HUES48 (cell line): ENCODE measurements at regions not wholly inside any gene's neighbourhood (a gene's known extent, or its start where the extent isn't known, plus 50 kb on each side); places are given as distances from the start of the nearest gene placed in this dataset.

ENCODE experiments used
- H3K27ac ChIP-seq: one replicate; pipeline ENCODE4 v1.7.0; 2013; ENCODE audit warnings: low read depth, low read length, inconsistent platforms
- H3K27me3 ChIP-seq: 2 replicates; pipeline ENCODE4 v1.6.1; 2013; ENCODE audit warnings: mild to moderate bottlenecking, low read length; ENCODE audit not compliant: control insufficient read depth, insufficient read depth
- H3K36me3 ChIP-seq: 2 replicates; pipeline ENCODE4 v1.6.1; 2013; ENCODE audit warnings: low read length; ENCODE audit not compliant: control insufficient read depth, insufficient read depth
- H3K4me1 ChIP-seq: 2 replicates; pipeline ENCODE4 v1.6.1; 2013; ENCODE audit warnings: mild to moderate bottlenecking, low read length; ENCODE audit not compliant: control insufficient read depth, insufficient read depth
- H3K4me3 ChIP-seq: 2 replicates; pipeline ENCODE4 v1.5.1; 2013; ENCODE audit warnings: mild to moderate bottlenecking, low read depth, low read length
- H3K9ac ChIP-seq: 2 replicates; pipeline ENCODE4 v1.6.1; 2013; ENCODE audit warnings: mild to moderate bottlenecking, low read depth, low read length, moderate library complexity
- H3K9me3 ChIP-seq: 2 replicates; pipeline ENCODE4 v1.6.1; 2013; ENCODE audit warnings: low read length; ENCODE audit not compliant: control insufficient read depth, insufficient read depth

GRCh38 chr2:150371044-150371818, 116.2 kb downstream of the RND3 start:
- H3K27ac ChIP-seq = no peak overlapping the region
- H3K4me3 ChIP-seq = no peak overlapping the region
- H3K9ac ChIP-seq = no peak overlapping the region
- H3K36me3 ChIP-seq = no peaks in the 10 kb centered on the region
- H3K9me3 ChIP-seq = no peaks in the 10 kb centered on the region; the same call in 1 of the 2 replicates
- no peaks in the 10 kb centered on the region for H3K27me3 ChIP-seq
- H3K4me1 ChIP-seq = no peaks in the 10 kb centered on the region; the same call in 1 of the 2 replicates

DNA sequence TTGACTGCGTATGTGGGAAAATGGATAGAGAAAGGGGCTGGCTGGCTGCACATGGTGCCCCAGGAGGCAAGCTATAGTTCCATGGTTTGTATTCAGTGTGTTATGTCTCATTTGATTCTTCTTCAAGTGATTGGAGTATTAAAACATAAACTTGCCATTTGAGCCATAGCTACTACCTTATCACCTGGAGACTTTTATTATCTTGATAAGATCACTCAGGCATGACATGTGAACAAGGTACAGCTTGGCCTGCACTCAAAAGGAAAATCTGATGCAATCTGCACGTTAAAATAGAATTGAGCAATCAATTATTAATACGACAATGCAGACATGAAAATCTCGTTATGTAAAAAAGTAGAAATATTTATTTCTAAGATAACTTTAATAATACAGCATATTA, 116.9 kb downstream of the RND3 start:
- H3K4me3 ChIP-seq = no peak overlapping the region
- H3K9me3 ChIP-seq = no peaks in the 10 kb centered on the region; the same call in 1 of the 2 replicates
- no peak overlapping the region for H3K9ac ChIP-seq

DNA sequence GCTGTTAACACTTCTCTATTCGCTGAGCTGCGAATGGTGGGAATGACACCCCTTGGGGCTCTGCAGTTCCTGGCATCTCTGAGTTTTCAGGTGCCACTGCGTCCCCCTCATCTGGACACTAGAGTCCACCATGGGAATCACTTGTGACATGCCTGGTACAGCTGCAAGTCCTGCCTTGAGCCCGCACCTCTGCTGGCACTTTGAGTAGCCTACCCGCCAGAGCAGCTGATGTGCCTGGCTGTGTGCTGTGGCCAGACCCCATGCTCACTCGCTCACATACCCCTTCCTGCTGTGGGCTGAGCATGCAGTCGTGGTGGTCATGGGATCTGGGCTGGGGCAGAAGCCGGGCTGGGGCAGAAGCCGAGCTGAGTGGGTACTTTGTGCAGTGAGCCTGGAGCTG, 117.6 kb downstream of the RND3 start:
- H3K9me3 ChIP-seq = no peaks in the 10 kb centered on the region; the same call in 1 of the 2 replicates
- no peaks in the 10 kb centered on the region for H3K27me3 ChIP-seq
- no peaks in the 10 kb centered on the region for H3K4me1 ChIP-seq
- no peak overlapping the region for H3K4me3 ChIP-seq
- no peaks in the 10 kb centered on the region for H3K36me3 ChIP-seq
- no peak overlapping the region for H3K27ac ChIP-seq
- no peak overlapping the region for H3K9ac ChIP-seq

More for the DNA sequence above, 116.9 kb downstream of the RND3 start:
- Histone ChIP-seq H3K27ac (no peak overlapping the region), H3K27me3 (no peaks in the 10 kb centered on the region), H3K4me1 (no peaks in the 10 kb centered on the region), H3K36me3 (no peaks in the 10 kb centered on the region)

GRCh38 chr2:150358468-150358807, 129.0 kb downstream of the RND3 start:
- Histone ChIP-seq H3K4me1 (no peaks in the 10 kb centered on the region), H3K4me3 (no peak overlapping the region), H3K27me3 (no peaks in the 10 kb centered on the region), H3K9me3 (no peaks in the 10 kb centered on the region), H3K36me3 (no peaks in the 10 kb centered on the region), H3K9ac (no peak overlapping the region), H3K27ac (no peak overlapping the region)

- Histone ChIP-seq H3K9ac (no peak overlapping the region), H3K9me3 (no peaks in the 10 kb centered on the region), H3K36me3 (no peaks in the 10 kb centered on the region), H3K4me3 (no peak overlapping the region), H3K27ac (no peak overlapping the region), H3K4me1 (no peaks in the 10 kb centered on the region), H3K27me3 (no peaks in the 10 kb centered on the region)
Observed at GRCh38 chr2:150357770-150358467, 129.5 kb downstream of the RND3 start.

- no peak overlapping the region for H3K4me3 ChIP-seq
- no peaks in the 10 kb centered on the region for H3K36me3 ChIP-seq
- no peak overlapping the region for H3K27ac ChIP-seq
- no peaks in the 10 kb centered on the region for H3K4me1 ChIP-seq
- no peaks in the 10 kb centered on the region for H3K27me3 ChIP-seq
- H3K9ac ChIP-seq = no peak overlapping the region
- H3K9me3 ChIP-seq = no peaks in the 10 kb centered on the region
Observed at GRCh38 chr2:150355440-150355839, 132.0 kb downstream of the RND3 start.

- no peak overlapping the region for H3K4me3 ChIP-seq
- H3K27ac ChIP-seq = no peak overlapping the region
- H3K9ac ChIP-seq = no peak overlapping the region
- no peaks in the 10 kb centered on the region for H3K4me1 ChIP-seq
- no peaks in the 10 kb centered on the region for H3K9me3 ChIP-seq
- H3K36me3 ChIP-seq = no peaks in the 10 kb centered on the region
- H3K27me3 ChIP-seq = no peaks in the 10 kb centered on the region
Observed at GRCh38 chr2:150353376-150353775, 134.1 kb downstream of the RND3 start.

DNA sequence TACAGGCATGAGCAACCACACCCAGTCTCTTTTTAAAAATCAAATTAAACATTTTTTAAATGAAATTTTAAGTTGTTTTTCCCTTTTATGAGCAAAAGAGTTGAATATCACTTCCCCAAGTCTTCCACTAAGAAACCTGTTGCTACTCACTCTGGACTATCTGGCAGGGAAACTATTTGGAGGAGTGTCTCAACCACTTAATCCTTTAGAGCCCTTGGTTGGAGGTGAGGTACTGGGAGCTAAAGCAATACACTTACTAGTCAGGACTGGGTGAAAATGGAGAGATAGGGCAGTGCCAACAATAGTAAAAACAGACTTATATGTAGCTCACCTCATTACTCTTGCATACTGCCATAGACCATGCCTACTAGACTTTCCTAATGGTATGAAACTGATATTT, 135.5 kb downstream of the RND3 start:
- no peaks in the 10 kb centered on the region for H3K4me1 ChIP-seq
- H3K9ac ChIP-seq = no peak overlapping the region
- no peaks in the 10 kb centered on the region for H3K9me3 ChIP-seq
- H3K27ac ChIP-seq = no peak overlapping the region
- H3K27me3 ChIP-seq = no peaks in the 10 kb centered on the region
- no peaks in the 10 kb centered on the region for H3K36me3 ChIP-seq
- H3K4me3 ChIP-seq = no peak overlapping the region

- Histone ChIP-seq H3K27ac (no peak overlapping the region), H3K9me3 (no peaks in the 10 kb centered on the region), H3K27me3 (no peaks in the 10 kb centered on the region), H3K36me3 (no peaks in the 10 kb centered on the region), H3K9ac (no peak overlapping the region), H3K4me1 (no peaks in the 10 kb centered on the region), H3K4me3 (no peak overlapping the region)
Observed at GRCh38 chr2:150350500-150350899, 137.0 kb downstream of the RND3 start.

DNA sequence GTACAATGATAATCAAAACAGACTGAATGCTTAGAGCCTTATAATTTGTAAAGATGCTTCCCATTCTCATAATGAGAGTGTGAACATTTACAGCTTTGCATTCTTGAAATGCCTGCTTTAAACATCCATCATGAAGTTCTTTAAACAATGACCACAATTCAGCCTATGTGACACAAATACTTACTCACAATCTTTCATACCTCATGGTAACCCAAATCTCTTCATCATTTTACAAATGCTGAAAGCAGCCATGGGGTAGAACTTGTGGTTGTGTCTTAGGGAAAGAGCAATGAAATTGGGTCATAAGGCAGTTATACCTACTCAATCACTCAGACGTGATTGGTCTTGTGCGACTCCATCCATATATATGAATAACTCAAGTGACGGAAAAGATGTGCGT, 140.7 kb downstream of the RND3 start:
- Histone ChIP-seq H3K36me3 (no peaks in the 10 kb centered on the region), H3K9ac (no peak overlapping the region), H3K4me1 (no peaks in the 10 kb centered on the region), H3K27me3 (no peaks in the 10 kb centered on the region), H3K9me3 (no peaks in the 10 kb centered on the region), H3K4me3 (no peak overlapping the region), H3K27ac (no peak overlapping the region)

GRCh38 chr2:150341982-150342680, 145.3 kb downstream of the RND3 start:
- Histone ChIP-seq H3K4me1 (0 out of 2 replicates have a peak, but pooled peaks cover 4% of the 10 kb centered on the region), H3K9ac (no peak overlapping the region), H3K36me3 (no peaks in the 10 kb centered on the region), H3K27ac (no peak overlapping the region), H3K9me3 (no peaks in the 10 kb centered on the region), H3K4me3 (no peak overlapping the region), H3K27me3 (no peaks in the 10 kb centered on the region)
